Panc1 (cell line): ENCODE measurements at regions not wholly inside any gene's neighbourhood (a gene's known extent, or its start where the extent isn't known, plus 50 kb on each side); places are given as distances from the start of the nearest gene placed in this dataset.

Experiments
- ATAC-seq: fragments of 200-7000 bp; cut with Tn5 transposase; 2 replicates; pipeline ENCODE4 v1.9.1; 2020; ENCODE audit warnings: mild to moderate bottlenecking, moderate library complexity
- BruUV-seq: library from RNA; stranded (reverse); fragments of 400-500 nt; replicated peaks from 2 replicates; lab custom pipeline; 2021; lab: Mats Ljungman, UMichigan
- CTCF ChIA-PET: fragments of 300-600 bp; sonication (Branson Sonifier 250); formaldehyde crosslinking; loops from one replicate; lab custom pipeline; 2022; ENCODE audit warnings: antibody characterized with exemption; lab: Charles Lee
- POLR2A ChIA-PET: fragments of 300-600 bp; sonication (Branson Sonifier 250); formaldehyde crosslinking; loops from one replicate; lab custom pipeline; 2022; ENCODE audit warnings: antibody characterized with exemption; lab: Charles Lee
- DNase-seq: peaks from one replicate; pipeline ENCODE4 v3.0.0-alpha.2; 2010; ENCODE audit warnings: low read depth, low spot score
- H3K27ac ChIP-seq: 2 replicates; pipeline ENCODE4 v1.5.1; 2011; ENCODE audit warnings: mild to moderate bottlenecking, low read length, inconsistent platforms
- H3K27me3 ChIP-seq: fragments of 200-500 bp; sonication (Bioruptor generic); 2 replicates; pipeline ENCODE4 v1.6.0; 2014; ENCODE audit warnings: low read length, inconsistent platforms; ENCODE audit not compliant: control insufficient read depth, insufficient read depth
- H3K36me3 ChIP-seq: fragments of 200-500 bp; sonication (Bioruptor generic); 2 replicates; pipeline ENCODE4 v1.5.1; 2014; ENCODE audit warnings: inconsistent platforms, mild to moderate bottlenecking, low read length, moderate library complexity; ENCODE audit not compliant: control insufficient read depth, insufficient read depth
- H3K4me1 ChIP-seq: 2 replicates; pipeline ENCODE4 v1.5.1; 2011; ENCODE audit warnings: inconsistent platforms, mild to moderate bottlenecking, low read length, moderate library complexity; ENCODE audit not compliant: control insufficient read depth, insufficient read depth
- H3K4me3 ChIP-seq, 2 experiments: 2 replicates each; pipeline ENCODE4 v1.5.1; 2011 to 2012; ENCODE audit warnings: low read depth in 2 of 2, low read length in 2 of 2, mild to moderate bottlenecking in 2 of 2, inconsistent platforms in 1 of 2, moderate library complexity in 1 of 2
- H3K9me3 ChIP-seq: fragments of 200-500 bp; sonication (Bioruptor generic); 2 replicates; pipeline ENCODE4 v1.5.1; 2014; ENCODE audit warnings: low read depth, mild to moderate bottlenecking, inconsistent platforms, low read length, moderate library complexity; ENCODE audit not compliant: control insufficient read depth, insufficient read depth
- CTCF ChIP-seq: fragments of 450-650 bp; IDR thresholded peaks from 2 replicates; pipeline ENCODE4 v1.5.1; 2017; ENCODE audit warnings: mild to moderate bottlenecking
- POLR2AphosphoS5 ChIP-seq: IDR thresholded peaks from 2 replicates; pipeline ENCODE4 v1.6.1; 2012; ENCODE audit warnings: mild to moderate bottlenecking, low read depth, low read length, moderate library complexity
- REST ChIP-seq, 2 experiments: IDR thresholded peaks; 2 replicates each; pipeline ENCODE4 v1.6.1; 2011 to 2012; ENCODE audit warnings: low read depth in 2 of 2, control low read depth in 1 of 2, low read length in 1 of 2, mild to moderate bottlenecking in 1 of 2, moderate library complexity in 1 of 2; ENCODE audit not compliant: insufficient read depth in 1 of 2
- SIN3A ChIP-seq: IDR thresholded peaks from 2 replicates; pipeline ENCODE4 v1.6.1; 2012; ENCODE audit warnings: low read depth, mild to moderate bottlenecking, low read length, moderate library complexity, borderline replicate concordance; ENCODE audit not compliant: insufficient read depth
- TCF7L2 ChIP-seq: IDR thresholded peaks from 2 replicates; pipeline ENCODE4 v1.6.1; 2011; ENCODE audit warnings: mild to moderate bottlenecking, low read depth, low read length, inconsistent platforms
- in situ Hi-C: cut with HindIII; loops from 2 replicates; pipeline ENCODE4 v1.10.0; 2016; ENCODE audit warnings: low sequenced_read_pairs, low pct_unique_long_range_greater_than_20kb
- intact Hi-C: fragments of 100-400 bp; cut with micrococcal nuclease; formaldehyde crosslinking; loops from one replicate; pipeline ENCODE4 v1.10.0; 2022; ENCODE audit not compliant: unreplicated experiment

DNA sequence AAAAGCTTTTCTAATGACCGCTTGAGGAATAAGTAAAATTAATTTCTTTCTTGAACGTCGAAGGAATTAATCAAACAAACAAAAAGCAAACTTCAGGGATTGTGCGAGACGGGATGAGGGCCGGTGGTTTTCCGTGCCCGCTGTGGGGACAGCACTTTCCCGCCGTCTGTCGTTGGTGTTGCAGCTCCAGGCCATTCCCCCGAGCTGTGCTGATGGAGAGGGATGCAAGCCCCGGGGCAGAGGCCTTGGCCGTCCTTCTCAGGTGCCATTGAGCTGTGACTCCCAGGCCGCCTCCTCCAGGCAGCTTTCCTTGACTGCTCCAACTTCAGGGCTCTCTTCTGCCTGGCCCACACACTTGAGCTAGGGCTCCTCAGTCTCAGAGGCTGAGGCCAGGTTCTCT is 109.0 kb upstream of the C14orf180 start:
- Histone ChIP-seq H3K4me3 (no peak overlapping the region), H3K27ac (no peak overlapping the region), H3K9me3 (no peaks in the 10 kb centered on the region), H3K4me1 (no peaks in the 10 kb centered on the region), H3K36me3 (no peaks in the 10 kb centered on the region), H3K27me3 (no peaks in the 10 kb centered on the region)
- no peak for TF ChIP-seq REST (IDR thresholded peaks at IDR 0.05; ENCODE audit: insufficient read depth in 1 of 2, low read depth in 2 of 2, low read length in 1 of 2)
- no peak for TF ChIP-seq SIN3A
- no peak for TF ChIP-seq TCF7L2
- no peak for TF ChIP-seq POLR2AphosphoS5
- no peak for TF ChIP-seq CTCF
- CTCF ChIA-PET: no interaction called here
- no TSS peak for BruUV-seq
- POLR2A ChIA-PET: no interaction called here
- in situ Hi-C loops (no loop called here), intact Hi-C loops (no loop called here)
- no peak for DNase-seq
- ATAC-seq: no peak

DNA sequence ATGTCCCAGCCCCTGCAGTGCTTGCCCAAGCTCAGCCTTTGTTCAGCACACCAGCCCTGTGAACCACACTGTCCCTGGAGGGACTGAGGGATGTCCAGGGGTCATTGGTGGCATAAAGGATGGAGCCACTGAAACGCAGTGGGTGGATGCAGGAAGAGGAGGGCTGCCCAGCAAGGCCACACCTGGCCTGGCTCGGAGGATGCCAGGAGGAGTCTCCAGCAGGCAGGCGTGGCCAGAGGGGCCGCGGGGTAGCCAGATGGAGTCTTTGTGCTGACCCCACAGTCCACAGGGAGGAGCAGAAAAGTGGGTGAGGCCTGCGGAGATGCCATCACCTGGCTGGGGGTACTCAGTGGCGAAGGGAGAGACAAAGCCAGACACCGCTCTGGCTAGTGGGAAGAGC is 108.5 kb upstream of the C14orf180 start:
- H3K4me3 ChIP-seq: no peak overlapping the region
- ATAC-seq (no peak), DNase-seq (no peak)
- in situ Hi-C loops: no loop called here
- intact Hi-C loops: no loop called here
- no peak overlapping the region for H3K27ac ChIP-seq
- H3K9me3 ChIP-seq: no peaks in the 10 kb centered on the region
- no peak for TF ChIP-seq SIN3A
- TF ChIP-seq TCF7L2: no peak
- no peak for TF ChIP-seq POLR2AphosphoS5
- TF ChIP-seq REST (IDR thresholded peaks at IDR 0.05; ENCODE audit: insufficient read depth in 1 of 2, low read depth in 2 of 2, low read length in 1 of 2): no peak
- ChIA-PET POLR2A (no interaction called here), CTCF (no interaction called here)
- BruUV-seq: no TSS peak
- no peaks in the 10 kb centered on the region for H3K36me3 ChIP-seq
- H3K27me3 ChIP-seq: no peaks in the 10 kb centered on the region
- no peaks in the 10 kb centered on the region for H3K4me1 ChIP-seq
